ENCODE measurements at regions not wholly inside any gene's neighbourhood (a gene's known extent, or its start where the extent isn't known, plus 50 kb on each side); places are given as distances from the start of the nearest gene placed in this dataset.
"Not testable (repeated sequence)": the region's sequence is repeated elsewhere in the genome, so short reads cannot be mapped to it uniquely, and the experiment has no call there.

GRCh38 chr4:58286335-58286734, 1176.2 kb upstream of the IGFBP7 start:
- H3K36me3 ChIP-seq (ENCODE audit: control insufficient read depth, insufficient read depth, low read length), result no peaks in the 10 kb centered on the region
- H3K27me3 ChIP-seq (ENCODE audit: control insufficient read depth, insufficient read depth, low read length), result no peaks in the 10 kb centered on the region
- no peaks in the 10 kb centered on the region for H3K4me1 ChIP-seq (ENCODE audit: control insufficient read depth, insufficient read depth, low read length)
- no peak overlapping the region for H3K9ac ChIP-seq (ENCODE audit: low read length)
- H3K27ac ChIP-seq (ENCODE audit: low read depth, low read length), result no peak overlapping the region
- no peak overlapping the region for H3K4me3 ChIP-seq (ENCODE audit: low read depth, low read length)
- no peaks in the 10 kb centered on the region for H3K9me3 ChIP-seq (ENCODE audit: control insufficient read depth, insufficient read depth, low read depth, low read length)

- not testable (repeated sequence) for H3K9me3 ChIP-seq (ENCODE audit: control insufficient read depth, insufficient read depth, low read depth, low read length); H3K4me3 ChIP-seq (ENCODE audit: low read depth, low read length); H3K9ac ChIP-seq (ENCODE audit: low read length); H3K4me1 ChIP-seq (ENCODE audit: control insufficient read depth, insufficient read depth, low read length); H3K27me3 ChIP-seq (ENCODE audit: control insufficient read depth, insufficient read depth, low read length); H3K27ac ChIP-seq (ENCODE audit: low read depth, low read length); H3K36me3 ChIP-seq (ENCODE audit: control insufficient read depth, insufficient read depth, low read length)
Observed at GRCh38 chr4:58280928-58281327, 1170.7 kb upstream of the IGFBP7 start.

- Histone ChIP-seq H3K27ac (ENCODE audit: low read depth, low read length) (no peak overlapping the region), H3K9me3 (ENCODE audit: control insufficient read depth, insufficient read depth, low read depth, low read length) (peaks cover 2% of the 10 kb centered on the region; the same call in 1 of the 2 replicates), H3K9ac (ENCODE audit: low read length) (no peak overlapping the region), H3K4me1 (ENCODE audit: control insufficient read depth, insufficient read depth, low read length) (no peaks in the 10 kb centered on the region), H3K4me3 (ENCODE audit: low read depth, low read length) (no peak overlapping the region), H3K36me3 (ENCODE audit: control insufficient read depth, insufficient read depth, low read length) (no peaks in the 10 kb centered on the region), H3K27me3 (ENCODE audit: control insufficient read depth, insufficient read depth, low read length) (no peaks in the 10 kb centered on the region)
Observed at GRCh38 chr4:58275856-58276255, 1165.7 kb upstream of the IGFBP7 start.

- Histone ChIP-seq H3K27ac (ENCODE audit: low read depth, low read length) (no peak overlapping the region), H3K4me3 (ENCODE audit: low read depth, low read length) (no peak overlapping the region), H3K27me3 (ENCODE audit: control insufficient read depth, insufficient read depth, low read length) (no peaks in the 10 kb centered on the region)
Observed at GRCh38 chr4:58274553-58274952, 1164.4 kb upstream of the IGFBP7 start.

GRCh38 chr4:58272311-58272710, 1162.1 kb upstream of the IGFBP7 start:
- Histone ChIP-seq H3K36me3 (ENCODE audit: control insufficient read depth, insufficient read depth, low read length) (no peaks in the 10 kb centered on the region), H3K4me3 (ENCODE audit: low read depth, low read length) (no peak overlapping the region), H3K27ac (ENCODE audit: low read depth, low read length) (no peak overlapping the region), H3K27me3 (ENCODE audit: control insufficient read depth, insufficient read depth, low read length) (no peaks in the 10 kb centered on the region), H3K9ac (ENCODE audit: low read length) (no peak overlapping the region), H3K9me3 (ENCODE audit: control insufficient read depth, insufficient read depth, low read depth, low read length) (peaks cover 14% of the 10 kb centered on the region), H3K4me1 (ENCODE audit: control insufficient read depth, insufficient read depth, low read length) (no peaks in the 10 kb centered on the region)

More at GRCh38 chr4:58274553-58274952, 1164.4 kb upstream of the IGFBP7 start:
- Histone ChIP-seq H3K4me1 (ENCODE audit: control insufficient read depth, insufficient read depth, low read length) (no peaks in the 10 kb centered on the region), H3K9ac (ENCODE audit: low read length) (no peak overlapping the region), H3K9me3 (ENCODE audit: control insufficient read depth, insufficient read depth, low read depth, low read length) (peaks cover 14% of the 10 kb centered on the region), H3K36me3 (ENCODE audit: control insufficient read depth, insufficient read depth, low read length) (no peaks in the 10 kb centered on the region)

DNA sequence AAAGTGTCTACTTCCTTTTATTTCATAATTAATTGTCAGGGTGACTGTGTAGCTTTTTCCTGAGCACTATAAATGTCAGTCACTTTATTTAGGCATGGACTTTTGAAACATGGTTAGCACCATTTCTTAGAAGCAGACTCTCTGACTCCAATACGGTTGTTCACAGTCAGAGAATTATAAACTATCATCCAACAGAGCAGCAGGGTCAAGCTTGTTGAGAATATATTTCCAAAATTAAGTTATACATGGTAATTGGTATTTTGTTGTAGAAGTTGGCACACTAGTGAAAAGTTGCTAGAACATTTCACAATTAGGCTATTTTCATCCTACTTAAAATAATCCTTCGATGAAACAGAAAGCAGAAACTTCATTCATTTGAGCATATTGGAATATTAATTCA, 1155.5 kb upstream of the IGFBP7 start:
- Histone ChIP-seq H3K9me3 (ENCODE audit: control insufficient read depth, insufficient read depth, low read depth, low read length) (peaks cover 11% of the 10 kb centered on the region), H3K36me3 (ENCODE audit: control insufficient read depth, insufficient read depth, low read length) (no peaks in the 10 kb centered on the region), H3K27ac (ENCODE audit: low read depth, low read length) (no peak overlapping the region), H3K4me3 (ENCODE audit: low read depth, low read length) (no peak overlapping the region), H3K4me1 (ENCODE audit: control insufficient read depth, insufficient read depth, low read length) (no peaks in the 10 kb centered on the region), H3K9ac (ENCODE audit: low read length) (no peak overlapping the region), H3K27me3 (ENCODE audit: control insufficient read depth, insufficient read depth, low read length) (no peaks in the 10 kb centered on the region)

GRCh38 chr4:58261526-58261925, 1151.3 kb upstream of the IGFBP7 start:
- H3K4me3 ChIP-seq (ENCODE audit: low read depth, low read length), result no peak overlapping the region
- H3K27ac ChIP-seq (ENCODE audit: low read depth, low read length), result no peak overlapping the region
- H3K36me3 ChIP-seq (ENCODE audit: control insufficient read depth, insufficient read depth, low read length), result no peaks in the 10 kb centered on the region
- H3K27me3 ChIP-seq (ENCODE audit: control insufficient read depth, insufficient read depth, low read length), result no peaks in the 10 kb centered on the region
- no peaks in the 10 kb centered on the region for H3K4me1 ChIP-seq (ENCODE audit: control insufficient read depth, insufficient read depth, low read length)
- no peak overlapping the region for H3K9ac ChIP-seq (ENCODE audit: low read length)
- H3K9me3 ChIP-seq (ENCODE audit: control insufficient read depth, insufficient read depth, low read depth, low read length), result no peaks in the 10 kb centered on the region

DNA sequence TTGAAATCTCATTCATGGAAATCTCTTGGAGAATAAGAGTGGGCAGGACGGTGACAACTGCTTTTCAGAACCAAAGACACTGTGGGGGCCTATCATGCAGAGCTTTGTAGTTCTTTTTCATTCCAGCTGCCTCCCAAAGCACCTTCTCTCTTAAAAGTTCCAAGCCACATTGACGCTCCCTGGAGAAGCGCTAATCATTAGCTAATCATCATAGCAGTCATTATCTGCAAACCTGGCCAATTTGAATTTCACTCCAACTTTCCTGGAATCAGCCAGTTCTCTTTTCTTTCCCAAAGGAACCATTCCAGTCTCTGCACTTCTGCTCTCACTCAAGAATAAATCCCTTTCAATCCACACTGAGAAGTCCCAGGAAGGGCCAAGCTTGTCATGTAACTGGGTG, 1144.1 kb upstream of the IGFBP7 start:
- Histone ChIP-seq H3K4me1 (ENCODE audit: control insufficient read depth, insufficient read depth, low read length) (no peaks in the 10 kb centered on the region), H3K9ac (ENCODE audit: low read length) (no peak overlapping the region), H3K4me3 (ENCODE audit: low read depth, low read length) (no peak overlapping the region), H3K9me3 (ENCODE audit: control insufficient read depth, insufficient read depth, low read depth, low read length) (no peaks in the 10 kb centered on the region), H3K27ac (ENCODE audit: low read depth, low read length) (no peak overlapping the region), H3K36me3 (ENCODE audit: control insufficient read depth, insufficient read depth, low read length) (no peaks in the 10 kb centered on the region), H3K27me3 (ENCODE audit: control insufficient read depth, insufficient read depth, low read length) (no peaks in the 10 kb centered on the region)

DNA sequence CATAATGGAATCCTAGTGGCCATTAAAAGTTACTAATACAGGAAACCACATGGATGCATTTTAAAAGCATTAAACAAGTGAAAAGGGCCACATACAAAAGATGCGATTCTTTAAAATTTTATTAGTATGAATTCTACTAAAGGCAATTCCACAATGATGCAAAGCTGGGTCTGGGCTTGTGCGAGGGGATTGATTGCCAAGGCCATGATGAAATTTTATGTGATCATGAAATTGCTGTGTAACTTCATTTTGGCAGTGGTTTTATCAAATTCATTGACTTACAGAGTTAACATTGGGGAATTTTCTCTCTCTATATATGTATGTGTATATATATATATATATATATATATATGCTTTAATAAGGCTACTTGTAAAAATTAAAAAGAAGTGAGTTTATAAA, 1142.5 kb upstream of the IGFBP7 start:
- H3K4me3 ChIP-seq (ENCODE audit: low read depth, low read length), result no peak overlapping the region
- H3K27ac ChIP-seq (ENCODE audit: low read depth, low read length), result no peak overlapping the region
- H3K4me1 ChIP-seq (ENCODE audit: control insufficient read depth, insufficient read depth, low read length), result no peaks in the 10 kb centered on the region
- no peaks in the 10 kb centered on the region for H3K9me3 ChIP-seq (ENCODE audit: control insufficient read depth, insufficient read depth, low read depth, low read length)
- no peaks in the 10 kb centered on the region for H3K27me3 ChIP-seq (ENCODE audit: control insufficient read depth, insufficient read depth, low read length)
- no peak overlapping the region for H3K9ac ChIP-seq (ENCODE audit: low read length)
- no peaks in the 10 kb centered on the region for H3K36me3 ChIP-seq (ENCODE audit: control insufficient read depth, insufficient read depth, low read length)

GRCh38 chr4:58247792-58248191, 1137.6 kb upstream of the IGFBP7 start:
- Histone ChIP-seq H3K36me3 (ENCODE audit: control insufficient read depth, insufficient read depth, low read length) (no peaks in the 10 kb centered on the region), H3K9ac (ENCODE audit: low read length) (no peak overlapping the region), H3K4me3 (ENCODE audit: low read depth, low read length) (no peak overlapping the region), H3K4me1 (ENCODE audit: control insufficient read depth, insufficient read depth, low read length) (no peaks in the 10 kb centered on the region), H3K27ac (ENCODE audit: low read depth, low read length) (no peak overlapping the region), H3K9me3 (ENCODE audit: control insufficient read depth, insufficient read depth, low read depth, low read length) (no peaks in the 10 kb centered on the region), H3K27me3 (ENCODE audit: control insufficient read depth, insufficient read depth, low read length) (no peaks in the 10 kb centered on the region)

- Histone ChIP-seq H3K36me3 (ENCODE audit: control insufficient read depth, insufficient read depth, low read length) (no peaks in the 10 kb centered on the region), H3K27ac (ENCODE audit: low read depth, low read length) (no peak overlapping the region), H3K4me3 (ENCODE audit: low read depth, low read length) (no peak overlapping the region), H3K27me3 (ENCODE audit: control insufficient read depth, insufficient read depth, low read length) (no peaks in the 10 kb centered on the region), H3K9ac (ENCODE audit: low read length) (no peak overlapping the region), H3K4me1 (ENCODE audit: control insufficient read depth, insufficient read depth, low read length) (no peaks in the 10 kb centered on the region), H3K9me3 (ENCODE audit: control insufficient read depth, insufficient read depth, low read depth, low read length) (peaks cover 3% of the 10 kb centered on the region; the same call in 1 of the 2 replicates)
Observed at GRCh38 chr4:58225460-58225859, 1115.3 kb upstream of the IGFBP7 start.

DNA sequence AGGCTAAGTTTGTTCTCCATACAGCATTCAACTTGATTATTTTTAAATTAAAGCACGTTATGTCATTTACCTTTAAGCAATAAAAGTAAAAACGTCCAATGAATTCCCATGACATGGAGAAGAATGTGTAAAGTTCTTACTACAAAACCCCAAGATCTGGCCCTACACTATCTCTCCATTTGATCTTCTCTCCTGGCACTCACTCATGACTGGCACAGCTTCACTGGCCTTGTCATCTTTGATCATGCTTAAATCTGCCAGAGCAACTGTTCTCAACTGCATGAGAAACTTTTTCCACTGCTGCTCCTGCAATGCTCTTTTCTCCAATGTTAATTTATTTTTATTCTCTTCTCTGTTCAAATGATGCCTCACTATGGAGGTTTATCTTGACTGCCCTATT, 1109.0 kb upstream of the IGFBP7 start:
- H3K4me1 ChIP-seq (ENCODE audit: control insufficient read depth, insufficient read depth, low read length), result peaks cover 12% of the 10 kb centered on the region; the same call in 1 of the 2 replicates
- H3K27ac ChIP-seq (ENCODE audit: low read depth, low read length), result no peak overlapping the region
- H3K9ac ChIP-seq (ENCODE audit: low read length), result no peak overlapping the region

More for the DNA sequence above, 1109.0 kb upstream of the IGFBP7 start:
- Histone ChIP-seq H3K4me3 (ENCODE audit: low read depth, low read length) (no peak overlapping the region), H3K9me3 (ENCODE audit: control insufficient read depth, insufficient read depth, low read depth, low read length) (peaks cover 4% of the 10 kb centered on the region; the same call in 1 of the 2 replicates), H3K27me3 (ENCODE audit: control insufficient read depth, insufficient read depth, low read length) (no peaks in the 10 kb centered on the region), H3K36me3 (ENCODE audit: control insufficient read depth, insufficient read depth, low read length) (no peaks in the 10 kb centered on the region)
